HG02852 (cell line): ENCODE measurements at regions not wholly inside any gene's neighbourhood (a gene's known extent, or its start where the extent isn't known, plus 50 kb on each side); places are given as distances from the start of the nearest gene placed in this dataset.

Source experiments
- ATAC-seq: cut with Tn5 transposase; IDR thresholded peaks from one replicate; pipeline ENCODE4 v1.9.1; 2021; ENCODE audit warnings: mild to moderate bottlenecking, moderate library complexity; ENCODE audit not compliant: unreplicated experiment

DNA sequence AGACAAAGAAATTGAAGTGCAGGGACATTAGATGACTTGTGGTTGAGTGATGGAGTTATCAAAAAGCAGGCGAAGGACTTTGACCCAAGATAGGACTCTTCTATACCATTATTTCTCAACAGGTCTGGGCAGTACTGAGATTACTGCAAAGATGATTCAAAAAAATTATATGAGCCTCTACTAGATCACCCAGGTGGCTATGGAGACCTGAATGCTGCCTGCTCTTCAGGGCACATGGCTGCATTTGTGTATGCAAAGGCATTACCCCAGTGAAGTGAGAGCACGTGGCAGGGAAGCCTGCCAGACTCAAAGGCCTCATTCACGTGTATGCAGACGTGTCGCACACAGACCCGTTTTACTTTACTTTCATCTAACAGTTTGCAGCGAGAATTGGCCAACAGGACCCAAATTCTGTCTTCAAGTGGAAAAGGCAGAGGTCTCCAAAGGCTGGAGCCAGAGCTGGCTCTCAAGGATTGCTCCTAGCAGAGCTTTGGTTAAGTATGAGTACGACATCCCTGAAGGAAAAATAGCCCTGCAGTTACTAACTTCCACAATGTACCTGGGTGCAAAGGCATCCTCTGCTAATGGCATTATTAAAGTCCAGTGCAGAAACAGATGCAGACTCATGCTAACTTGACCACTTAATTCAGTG, 113.8 kb upstream of the ARMC2 start:
- no peak for ATAC-seq

DNA sequence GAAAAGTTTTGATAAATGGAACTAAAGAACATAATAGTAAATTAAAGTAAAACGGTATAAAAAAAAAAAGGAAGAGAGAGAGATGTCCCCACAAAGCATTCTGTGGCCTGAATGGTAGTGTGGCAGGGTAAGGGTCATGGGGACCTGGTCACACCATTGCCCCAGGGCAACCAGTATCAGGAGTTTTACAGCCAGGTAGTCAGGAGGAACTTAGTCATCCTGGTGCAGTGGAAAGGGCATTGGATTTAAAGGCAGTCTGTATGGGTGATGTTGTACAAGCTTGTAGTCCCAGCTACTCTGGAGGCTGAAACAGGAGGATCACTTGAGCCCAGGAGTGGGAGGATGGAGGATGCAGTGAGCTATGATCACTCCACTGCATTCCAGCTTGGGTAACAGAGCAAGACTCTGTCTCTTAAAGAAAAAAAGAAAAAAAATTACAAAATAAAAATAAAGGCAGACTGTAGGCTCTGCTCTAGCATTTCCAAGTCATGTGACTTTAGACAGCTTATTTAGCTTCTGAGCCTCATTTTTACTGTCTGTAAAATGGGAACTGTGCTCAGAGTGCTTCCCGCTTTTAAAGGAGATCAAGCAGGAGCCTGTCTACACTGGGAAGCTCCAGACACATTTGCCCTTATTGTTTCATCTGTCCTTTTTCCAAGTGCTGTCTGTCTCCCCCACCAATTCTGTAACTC, 112.8 kb upstream of the ARMC2 start:
- no peak for ATAC-seq

DNA sequence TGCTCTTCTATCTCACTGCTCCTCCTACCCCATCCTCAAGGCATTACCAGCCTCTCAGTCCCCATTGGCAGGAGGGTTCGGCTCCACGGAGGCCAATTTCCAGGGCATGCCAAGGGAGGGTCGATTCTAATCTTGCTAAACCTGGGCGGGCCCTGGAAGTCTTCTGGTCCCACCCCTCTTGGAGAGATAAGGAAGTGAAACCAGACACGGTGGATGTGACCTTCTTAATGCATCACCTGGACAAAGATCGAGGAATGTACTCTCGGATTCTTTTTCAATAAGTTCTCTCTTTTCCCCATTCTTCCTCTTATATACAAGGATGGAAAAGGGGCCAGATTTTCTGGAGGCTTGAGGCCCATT, 112.2 kb upstream of the ARMC2 start:
- no peak for ATAC-seq

DNA sequence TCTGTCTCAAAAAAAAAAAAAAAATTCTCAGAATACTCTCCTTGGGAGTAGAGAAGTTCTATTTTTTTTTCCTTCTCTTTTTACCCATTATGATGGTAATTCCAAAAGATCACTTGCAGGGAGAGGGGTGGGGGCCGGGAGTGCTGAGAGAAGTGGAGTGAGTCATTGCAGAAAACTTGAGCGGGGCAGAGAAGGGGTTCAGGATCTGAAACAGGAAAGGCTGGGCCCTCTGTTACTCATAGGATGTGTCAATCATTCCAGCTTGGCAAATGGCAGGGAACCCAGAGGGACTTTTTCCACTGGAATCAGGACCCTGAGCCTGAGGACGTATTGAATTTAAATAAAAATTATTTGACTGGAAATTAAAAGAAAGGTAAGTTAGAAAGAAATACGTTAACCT, 111.4 kb upstream of the ARMC2 start:
- ATAC-seq: no peak

DNA sequence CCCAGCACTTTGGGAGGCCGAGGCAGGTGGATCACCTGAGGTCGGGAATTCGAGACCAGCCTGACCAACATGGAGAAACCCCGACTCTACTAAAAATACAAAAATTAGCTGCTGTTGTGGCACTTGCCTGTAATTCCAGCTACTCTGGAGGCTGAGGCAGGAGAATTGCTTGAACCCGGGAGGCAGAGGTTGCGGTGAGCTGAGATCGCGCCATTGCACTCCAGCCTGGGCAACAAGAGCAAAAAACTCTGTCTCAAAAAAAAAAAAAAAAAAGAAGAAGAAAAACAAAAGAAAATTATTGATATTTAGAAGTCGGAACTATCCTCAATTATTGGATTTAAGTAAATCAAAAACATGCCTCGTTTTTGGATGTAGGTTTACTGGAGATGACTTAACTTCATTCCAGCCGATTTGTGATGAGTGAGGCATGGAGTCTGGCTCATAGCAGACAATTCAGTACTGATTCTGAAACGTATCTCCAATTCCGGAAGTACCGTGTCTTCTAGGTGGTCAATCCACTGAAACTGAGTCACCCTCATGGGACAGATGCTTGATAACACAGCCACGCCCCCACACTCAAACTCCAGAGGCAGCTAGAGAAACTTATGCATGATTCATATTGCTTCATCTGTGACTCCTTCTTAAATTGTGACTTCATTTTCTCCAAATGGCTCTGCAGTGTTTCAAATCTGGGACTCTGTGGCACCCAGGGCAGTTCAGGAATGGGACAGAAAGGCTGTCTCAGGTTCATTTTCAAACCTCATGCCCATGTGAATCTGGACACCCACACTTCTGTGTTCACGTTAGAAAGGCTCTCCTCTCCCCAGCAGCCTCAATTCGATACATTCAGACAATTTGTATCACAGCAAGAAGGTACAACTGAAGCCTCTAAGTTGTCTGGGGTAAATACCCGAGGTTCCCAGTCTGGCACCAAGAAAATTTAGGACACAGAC, 110.4 kb upstream of the ARMC2 start:
- no peak for ATAC-seq

DNA sequence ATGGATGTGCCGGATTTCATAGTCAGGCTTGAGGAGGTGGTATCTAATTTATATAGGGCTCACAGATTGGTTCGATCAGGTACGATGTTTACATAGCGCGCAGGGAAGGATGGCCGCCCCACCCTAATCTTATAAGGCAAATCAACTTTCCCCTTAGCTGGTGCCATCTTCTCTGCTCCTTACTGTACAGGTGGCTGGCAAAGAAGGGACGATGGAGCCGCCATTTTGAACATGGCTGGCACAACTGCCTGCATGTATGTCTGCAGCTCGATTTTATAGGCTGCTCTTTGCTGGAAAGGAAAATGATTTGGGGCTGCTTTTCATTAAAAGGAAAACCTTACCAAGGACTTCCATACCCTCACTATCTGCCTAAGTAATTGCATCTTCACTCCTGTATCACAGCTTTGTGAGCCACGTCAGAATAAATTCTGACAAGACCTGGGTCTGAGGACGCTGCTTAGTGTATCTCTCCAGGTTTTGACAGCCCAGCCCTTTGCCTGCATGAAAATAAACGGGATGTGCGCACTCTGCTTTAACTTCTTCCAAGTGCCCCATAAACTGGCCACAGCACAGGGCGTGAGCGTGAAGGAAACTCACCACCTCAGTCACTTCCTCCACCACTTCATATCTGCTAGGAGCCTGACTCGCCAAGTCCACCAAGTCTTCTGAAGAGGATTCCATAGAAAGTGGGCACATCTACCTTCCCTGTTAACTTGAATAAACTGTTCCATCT, 109.4 kb upstream of the ARMC2 start:
- no peak for ATAC-seq

DNA sequence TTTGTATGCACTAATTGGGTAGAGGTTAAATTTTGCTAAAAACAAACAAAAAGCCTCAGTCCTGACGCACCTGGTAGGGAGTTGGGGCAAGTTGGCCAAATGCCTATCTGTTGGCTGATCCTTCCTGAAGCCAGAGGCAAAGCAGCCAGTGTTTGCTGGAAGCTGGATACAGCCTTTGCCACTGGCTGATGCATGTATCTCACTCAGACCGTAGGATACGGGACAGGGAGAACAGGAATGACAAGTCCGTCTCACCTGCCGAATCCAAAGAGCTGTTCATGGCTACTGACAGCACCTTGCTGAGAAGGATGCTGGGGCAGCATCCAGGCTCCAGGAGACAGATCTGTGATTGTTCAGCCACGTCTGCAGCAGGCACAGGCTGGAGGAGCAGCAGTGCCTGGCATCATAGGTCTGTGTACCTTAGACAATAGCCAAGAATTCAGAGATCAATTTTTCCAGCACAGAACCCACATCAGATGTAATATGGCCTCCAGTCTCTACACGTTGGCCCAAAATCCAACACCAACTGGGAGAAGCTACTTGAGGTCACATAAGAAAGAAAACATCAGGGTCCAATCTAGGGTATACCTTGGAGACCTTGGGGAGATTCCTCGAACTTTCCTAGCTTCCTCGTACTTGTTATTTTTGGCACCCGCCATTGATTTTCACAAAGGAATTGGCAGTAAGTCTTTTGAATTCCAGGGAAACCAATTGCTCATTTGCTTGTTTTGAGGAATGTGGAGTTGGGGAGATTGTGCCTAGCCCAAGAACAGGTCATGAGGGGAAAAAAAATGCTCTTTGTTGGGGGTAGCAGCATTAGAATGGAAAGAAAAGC, 108.5 kb upstream of the ARMC2 start:
- ATAC-seq: no peak

DNA sequence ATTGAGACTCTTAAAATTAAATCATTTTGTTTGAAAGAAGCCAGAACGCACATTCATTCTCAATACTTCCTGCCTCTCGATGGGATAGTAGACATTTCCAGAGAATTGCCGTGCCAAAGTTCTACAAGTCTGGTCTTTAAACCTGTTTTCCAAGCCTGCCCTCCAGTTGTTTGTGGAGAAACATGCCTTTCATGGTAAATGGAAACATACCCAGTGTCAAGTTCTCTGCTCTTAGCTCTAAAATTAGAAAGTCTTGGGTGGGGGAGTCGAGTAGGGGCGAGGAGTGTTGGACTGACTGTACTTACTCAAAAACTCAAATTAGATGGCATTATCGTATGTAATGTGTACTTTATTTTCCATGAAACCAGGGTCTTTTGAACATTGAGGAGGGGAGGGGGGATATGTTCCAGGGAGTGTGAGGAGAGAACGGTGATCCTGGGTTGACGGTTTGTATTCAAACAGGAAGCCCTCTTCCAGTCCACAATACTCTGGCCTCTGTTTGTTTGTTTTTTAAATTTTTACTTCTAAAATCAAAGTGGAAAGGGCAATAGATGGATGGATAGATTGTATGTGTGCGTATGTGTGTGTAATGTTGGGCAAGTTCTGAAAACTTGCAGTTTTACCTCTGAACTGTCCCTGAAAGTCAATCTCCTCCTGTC, 106.8 kb upstream of the ARMC2 start:
- ATAC-seq: no peak

DNA sequence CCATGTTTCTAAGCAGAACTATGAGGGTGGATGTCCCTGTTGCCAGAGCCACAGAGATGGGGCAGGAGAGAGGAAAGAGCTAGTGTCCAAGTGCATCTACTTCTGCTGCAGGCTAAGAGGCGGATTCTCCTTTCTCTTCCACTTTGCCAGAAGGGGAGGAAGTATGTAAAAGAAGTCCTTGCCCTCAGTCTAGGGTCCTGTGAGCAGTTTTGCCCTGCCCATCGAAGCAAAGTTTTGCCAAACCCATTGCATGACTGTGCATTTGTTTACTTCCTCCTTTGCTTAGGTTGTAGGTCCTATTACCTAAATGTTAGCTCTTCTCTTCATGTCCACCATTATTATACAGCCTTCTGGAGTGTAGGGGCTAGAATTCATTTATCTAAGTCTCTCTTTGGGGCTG, 106.2 kb upstream of the ARMC2 start:
- ATAC-seq: no peak

DNA sequence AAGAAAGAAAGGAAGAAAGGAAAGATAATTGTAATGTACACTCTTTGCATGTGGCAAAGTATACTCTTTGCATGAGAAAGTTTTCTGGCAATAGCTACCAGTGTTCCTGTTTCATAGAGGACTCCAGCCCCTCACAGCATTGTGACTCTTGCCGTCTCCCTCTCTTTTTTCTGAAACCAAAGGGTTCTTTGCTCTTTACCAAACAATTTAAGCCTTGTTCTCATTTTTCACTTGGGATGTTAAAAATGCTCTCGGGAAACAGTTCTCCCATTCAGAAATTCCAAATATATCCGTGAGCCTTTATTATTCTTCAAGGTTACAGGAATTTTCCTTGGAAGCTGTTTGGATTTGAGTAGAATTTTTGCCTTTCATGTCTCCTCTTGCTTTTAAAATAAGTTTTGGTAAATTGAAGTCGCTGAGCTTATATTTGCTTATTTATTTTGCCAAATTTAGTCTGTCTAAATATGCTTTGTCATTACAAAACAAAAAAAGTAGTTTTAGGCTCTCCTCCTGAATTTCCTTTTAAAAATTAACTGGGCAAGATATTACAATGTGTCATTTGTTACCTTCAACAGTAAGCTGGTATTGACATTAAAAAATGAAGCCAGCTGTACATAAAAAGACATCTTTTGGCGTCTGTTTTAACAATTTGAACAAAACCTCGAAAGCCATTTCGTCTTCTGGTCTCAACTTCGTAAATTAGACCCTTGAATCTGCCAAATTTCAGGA, 103.8 kb upstream of the ARMC2 start:
- no peak for ATAC-seq

DNA sequence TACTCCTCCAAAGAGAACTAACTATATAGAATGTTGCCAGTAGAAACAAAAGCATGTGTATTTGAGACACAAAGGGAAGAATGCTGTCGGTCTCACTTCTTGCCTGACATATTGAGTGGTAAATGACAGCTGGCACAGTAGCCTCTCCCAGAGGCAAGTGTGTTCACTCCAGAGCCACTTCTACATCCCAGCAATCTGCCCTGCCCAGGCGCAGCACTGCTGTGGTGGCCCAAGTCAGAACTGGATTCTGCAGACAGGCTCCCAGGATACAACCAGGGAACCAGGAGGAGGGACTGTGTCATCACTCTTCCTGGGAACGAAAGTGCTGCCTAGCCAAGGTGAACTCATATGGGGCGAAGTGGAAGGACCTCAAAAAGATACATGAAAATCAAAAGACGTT, 103.2 kb upstream of the ARMC2 start:
- ATAC-seq: no peak

DNA sequence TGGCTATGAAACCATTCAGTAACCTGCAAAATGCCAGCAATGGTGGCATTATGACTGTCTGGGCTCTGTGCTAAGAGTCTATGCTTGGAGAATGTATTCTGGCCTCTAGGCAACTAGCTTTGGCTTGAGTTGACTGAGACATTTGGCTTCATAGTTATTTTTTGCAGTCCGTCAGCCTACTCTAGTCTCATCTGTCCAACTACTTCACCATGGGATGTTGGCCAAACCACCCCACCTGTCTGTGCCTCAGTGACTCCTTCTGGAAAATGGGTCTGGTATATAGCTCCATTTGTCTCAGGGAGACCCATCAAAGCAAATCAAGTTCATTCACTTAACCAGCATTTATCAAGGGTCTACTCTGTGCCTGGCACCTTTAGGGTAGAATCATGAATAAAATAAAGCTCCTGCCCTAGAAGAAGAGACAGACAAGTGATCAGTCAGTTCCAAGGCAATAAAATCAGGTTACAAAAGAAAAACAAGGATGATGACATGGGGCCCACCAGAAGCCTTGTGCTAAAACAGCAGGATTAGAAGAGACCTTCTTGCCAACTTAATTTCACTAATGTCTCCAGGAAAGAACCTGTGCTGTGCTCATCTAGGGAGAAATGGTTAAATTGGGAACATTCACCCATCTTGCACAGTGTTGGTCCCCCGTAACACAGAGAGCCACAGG, 102.4 kb upstream of the ARMC2 start:
- ATAC-seq: no peak

DNA sequence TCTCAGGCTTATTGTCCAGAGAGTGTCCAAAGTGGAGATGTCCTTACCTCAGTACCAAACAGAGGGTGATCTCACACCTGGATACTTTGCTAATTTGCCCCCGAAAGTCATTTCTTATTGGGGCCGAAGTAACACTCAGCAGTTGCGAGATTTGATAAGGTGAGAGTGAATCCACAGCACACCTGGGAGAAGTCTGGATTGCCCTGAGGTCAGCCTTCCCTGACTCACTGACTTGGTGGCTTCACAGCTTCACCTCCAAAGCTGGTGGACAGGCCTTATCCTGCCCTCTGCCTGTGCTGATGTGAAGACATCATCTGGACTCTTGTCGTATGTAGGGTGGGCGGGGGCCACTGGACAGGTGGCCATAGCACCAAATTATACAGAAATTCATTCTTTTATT, 101.9 kb upstream of the ARMC2 start:
- no peak for ATAC-seq

DNA sequence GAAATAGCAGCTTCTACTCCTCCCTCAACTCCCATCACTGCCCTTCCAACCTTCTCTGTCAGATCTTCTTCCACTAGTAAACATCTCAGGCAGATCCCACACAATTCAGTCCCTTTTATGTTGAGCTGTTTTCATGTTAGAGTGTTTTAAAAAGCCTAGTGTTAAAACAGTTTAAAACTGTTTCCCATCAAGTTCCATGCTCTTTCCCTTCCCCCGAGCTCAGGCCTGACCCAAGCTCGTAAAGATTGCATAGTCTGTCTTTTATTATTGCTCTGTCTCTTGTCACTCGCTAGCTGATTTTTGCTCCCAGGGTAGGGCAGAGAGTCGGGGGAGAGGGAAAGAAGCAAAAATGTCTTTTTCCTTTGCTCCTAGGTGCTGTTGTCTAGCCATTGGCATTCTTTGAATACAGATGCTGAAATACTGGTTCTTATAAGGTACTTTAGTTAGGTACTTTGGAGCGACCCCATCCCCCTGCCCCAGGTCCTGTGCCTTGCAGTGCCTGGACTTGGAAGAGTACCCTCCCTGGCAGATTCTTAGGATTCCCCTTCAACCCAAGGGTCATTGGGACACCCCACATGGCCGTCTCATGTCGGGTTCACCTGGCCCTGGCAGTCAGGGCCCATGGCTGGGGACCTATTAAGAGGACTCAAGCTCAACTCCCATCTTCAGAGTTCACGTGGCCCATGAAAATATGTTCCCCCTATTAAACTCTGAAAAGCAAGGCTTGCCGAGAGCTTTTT, 101.2 kb upstream of the ARMC2 start:
- no peak for ATAC-seq

DNA sequence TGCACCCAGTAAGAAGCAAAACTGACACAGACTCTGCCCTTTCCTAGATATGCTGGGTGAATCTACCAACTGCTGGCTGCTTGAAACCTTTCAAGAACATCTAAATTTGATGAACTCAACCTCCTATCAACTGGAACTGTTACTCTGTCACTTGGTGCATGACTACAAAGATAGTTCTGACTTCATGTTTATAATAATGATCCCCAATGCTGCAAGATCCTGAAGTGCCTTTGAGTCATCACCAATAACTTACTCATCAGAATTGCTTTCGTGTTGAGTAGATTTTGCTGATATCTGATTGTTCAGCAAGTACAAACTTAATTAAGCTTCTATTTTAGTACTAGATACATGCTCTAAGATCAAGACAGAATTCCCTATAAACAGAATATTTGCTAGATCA, 100.2 kb upstream of the ARMC2 start:
- ATAC-seq: no peak

DNA sequence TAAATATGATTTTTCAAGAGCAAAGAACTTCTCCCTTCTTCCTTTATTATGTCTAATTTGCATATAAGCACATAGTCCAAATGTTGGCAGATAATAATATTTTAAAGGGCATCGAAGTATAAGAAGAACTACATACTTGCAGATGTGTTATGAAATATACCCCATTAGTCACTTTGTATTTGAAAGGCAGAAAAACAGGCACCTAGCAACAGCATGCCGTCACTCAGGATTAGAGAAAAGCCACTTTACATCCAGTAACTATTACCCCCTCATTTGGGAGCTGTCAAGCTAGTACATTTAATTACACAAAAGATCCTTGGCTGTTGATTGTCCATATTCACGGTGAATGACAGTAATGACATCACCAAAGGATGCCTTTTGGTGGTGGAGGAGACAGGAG, 99.3 kb upstream of the ARMC2 start:
- no peak for ATAC-seq

DNA sequence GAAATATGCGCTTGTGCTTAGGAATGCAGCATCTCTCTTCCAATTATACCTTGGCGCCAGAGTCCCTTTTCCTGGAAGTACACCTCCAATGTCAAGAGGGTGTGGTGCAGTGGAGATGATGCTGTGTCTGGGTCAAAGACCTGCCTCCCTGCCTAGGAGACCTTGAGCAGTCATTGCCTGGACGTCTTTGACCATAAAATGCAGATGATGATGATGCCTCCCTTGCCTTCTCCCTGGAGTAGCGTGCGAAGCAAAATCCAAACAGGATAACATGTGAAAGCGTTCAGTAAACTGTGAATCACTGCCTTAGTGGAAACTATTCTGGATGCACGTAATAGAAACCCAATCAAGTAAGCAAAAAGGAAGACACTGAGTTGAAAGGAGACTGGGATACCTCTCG, 97.4 kb upstream of the ARMC2 start:
- no peak for ATAC-seq

DNA sequence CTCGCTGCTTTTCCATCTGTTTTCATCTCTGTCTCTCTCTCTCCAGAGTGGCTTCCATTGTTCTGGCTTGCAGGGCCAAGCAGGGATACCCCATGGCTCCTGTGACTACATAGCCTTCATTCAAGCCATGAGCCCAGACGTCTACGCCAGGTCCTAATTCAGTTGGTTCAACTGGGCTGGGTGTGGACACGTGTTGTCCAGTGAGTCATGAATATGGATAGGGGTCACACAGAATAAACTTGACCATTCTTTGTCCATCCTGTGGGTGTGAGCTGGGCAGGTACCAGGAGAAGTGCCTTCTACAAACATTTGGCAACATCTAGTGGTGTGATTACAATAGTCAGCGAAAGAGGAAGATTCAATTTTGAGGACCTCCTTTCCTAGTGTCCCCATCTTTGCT, 96.9 kb upstream of the ARMC2 start:
- no peak for ATAC-seq
